ENCODE measurements at regions not wholly inside any gene's neighbourhood (a gene's known extent, or its start where the extent isn't known, plus 50 kb on each side); places are given as distances from the start of the nearest gene placed in this dataset.
"Not testable (repeated sequence)": the region's sequence is repeated elsewhere in the genome, so short reads cannot be mapped to it uniquely, and the experiment has no call there.

DNA sequence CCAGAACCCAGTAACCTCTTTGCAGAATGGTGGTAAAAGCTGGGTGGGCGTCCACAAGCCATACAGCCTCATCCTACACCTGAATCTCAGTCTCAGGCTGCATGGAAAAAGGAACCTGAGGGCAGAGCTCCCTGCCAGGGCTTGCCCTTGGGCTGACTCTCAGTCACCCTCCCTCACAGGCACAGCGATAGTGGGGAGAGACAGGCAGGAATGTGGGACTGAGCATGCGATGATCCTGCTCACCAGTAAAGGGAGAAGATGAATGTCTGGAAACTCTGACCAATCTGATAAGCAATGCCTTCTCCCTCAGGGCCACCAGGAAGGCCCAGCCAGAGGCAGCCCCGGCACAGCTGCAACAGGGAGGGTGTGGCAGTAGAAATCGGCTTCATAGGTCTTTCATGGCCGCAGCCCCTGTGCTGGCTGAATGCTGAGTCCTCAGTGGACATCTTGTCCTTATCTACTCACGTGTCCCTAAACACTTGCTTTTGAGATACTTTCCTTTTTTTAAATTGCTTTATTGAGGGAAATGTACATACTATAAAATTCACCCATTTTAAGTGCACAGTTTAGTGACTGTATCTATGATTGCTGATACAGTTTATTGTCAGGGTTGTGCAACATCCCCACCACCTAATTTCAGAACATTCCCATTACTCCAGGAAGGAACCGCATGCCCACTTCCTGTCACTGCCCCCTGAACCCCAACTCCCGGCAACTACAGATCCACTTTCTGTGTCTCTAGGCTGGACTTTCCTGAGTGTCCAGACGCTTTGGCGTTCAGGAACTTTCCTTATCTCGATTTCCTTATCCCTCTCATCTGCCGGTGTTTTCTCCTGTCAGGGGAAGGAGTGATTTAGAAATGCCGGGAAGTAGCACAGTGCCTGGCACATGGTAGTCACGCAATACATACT lies 258.1 kb downstream of the PCNX1 start:
- ATAC-seq (peak in 1 of 2 donors; percentile 18), DNase-seq (no peak)
- intact Hi-C loops (cut with DNase I) = no loop called here

DNA sequence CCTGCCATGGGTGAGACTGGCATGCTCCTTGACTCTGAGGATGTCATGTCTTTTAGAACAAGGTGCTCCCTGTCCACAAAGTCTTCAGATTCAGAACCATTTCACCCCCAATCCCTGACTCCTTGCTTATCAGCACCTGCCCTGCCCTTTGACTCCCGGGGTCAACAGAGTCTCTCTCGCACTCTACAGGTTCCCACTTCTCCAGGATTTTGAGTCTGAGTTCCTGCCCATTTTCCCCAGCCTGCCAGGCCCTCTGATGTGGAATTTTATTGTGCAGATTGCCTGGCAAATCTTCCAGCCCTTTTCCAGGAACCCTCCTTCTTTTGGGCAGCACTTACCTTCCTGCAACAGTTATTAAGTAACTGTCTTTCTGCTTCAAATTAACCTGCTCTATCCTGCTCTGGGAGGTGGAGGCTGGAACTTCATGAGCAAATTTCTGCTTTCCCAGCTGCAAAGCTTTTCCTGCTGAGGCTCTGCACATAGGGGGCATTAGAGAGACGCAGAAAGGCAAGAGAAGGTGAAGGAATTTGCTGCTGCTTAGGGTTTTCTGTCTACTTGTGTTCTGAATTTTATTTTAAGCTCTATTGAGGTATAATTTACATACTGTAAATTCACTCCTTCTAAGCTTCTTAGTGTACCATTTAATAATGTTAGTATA lies 259.1 kb downstream of the PCNX1 start:
- intact Hi-C loops (cut with DNase I) = no loop called here
- DNase-seq (no peak), ATAC-seq (peak in 1 of 2 donors; percentile 86)

DNA sequence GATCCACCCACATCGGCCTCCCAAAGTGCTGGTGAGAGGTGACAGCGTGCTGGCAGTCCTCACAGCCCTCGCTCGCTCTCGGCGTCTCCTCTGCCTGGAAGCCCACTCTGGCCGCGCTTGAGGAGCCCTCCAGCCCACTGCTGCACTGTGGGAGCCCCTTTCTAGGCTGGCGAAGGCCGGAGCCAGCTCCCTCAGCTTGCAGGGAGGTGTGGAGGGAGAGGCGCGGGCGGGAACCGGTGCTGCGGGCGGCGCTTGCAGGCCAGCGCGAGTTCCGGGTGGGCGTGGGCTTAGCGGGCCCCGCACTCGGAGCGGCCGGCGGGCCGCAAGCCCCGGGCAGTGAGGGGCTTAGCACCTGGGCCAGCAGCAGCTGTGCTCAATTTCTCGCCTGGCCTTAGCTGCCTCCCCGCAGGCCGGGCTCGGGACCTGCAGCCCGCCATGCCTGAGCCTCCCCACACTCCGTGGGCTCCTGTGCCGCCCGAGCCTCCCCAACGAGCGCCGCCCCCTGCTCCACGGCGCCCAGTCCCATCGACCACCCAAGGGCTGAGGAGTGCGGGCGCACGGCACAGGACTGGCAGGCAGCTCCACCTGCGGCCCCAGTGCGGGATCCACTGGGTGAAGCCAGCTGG lies 260.2 kb downstream of the PCNX1 start:
- intact Hi-C loops (cut with DNase I); ATAC-seq; DNase-seq: not testable (repeated sequence)

DNA sequence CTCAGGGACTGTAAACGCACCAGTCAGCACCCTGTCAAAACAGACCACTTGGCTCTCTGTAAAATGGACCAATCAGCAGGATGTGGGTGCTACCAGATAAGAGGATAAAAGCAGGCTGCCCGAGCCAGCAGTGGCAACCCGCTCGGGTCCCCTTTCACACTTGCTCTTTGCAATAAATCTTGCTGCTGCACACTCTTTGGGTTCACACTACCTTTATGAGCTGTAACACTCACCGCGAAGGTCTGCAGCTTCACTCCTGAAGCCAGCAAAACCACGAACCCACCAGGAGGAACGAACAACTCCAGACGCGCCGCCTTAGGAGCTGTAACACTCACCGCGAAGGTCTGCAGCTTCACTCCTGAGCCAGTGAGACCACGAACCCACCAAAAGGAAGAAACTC lies 260.9 kb downstream of the PCNX1 start:
- DNase-seq; ATAC-seq; intact Hi-C loops (cut with DNase I): not testable (repeated sequence)

DNA sequence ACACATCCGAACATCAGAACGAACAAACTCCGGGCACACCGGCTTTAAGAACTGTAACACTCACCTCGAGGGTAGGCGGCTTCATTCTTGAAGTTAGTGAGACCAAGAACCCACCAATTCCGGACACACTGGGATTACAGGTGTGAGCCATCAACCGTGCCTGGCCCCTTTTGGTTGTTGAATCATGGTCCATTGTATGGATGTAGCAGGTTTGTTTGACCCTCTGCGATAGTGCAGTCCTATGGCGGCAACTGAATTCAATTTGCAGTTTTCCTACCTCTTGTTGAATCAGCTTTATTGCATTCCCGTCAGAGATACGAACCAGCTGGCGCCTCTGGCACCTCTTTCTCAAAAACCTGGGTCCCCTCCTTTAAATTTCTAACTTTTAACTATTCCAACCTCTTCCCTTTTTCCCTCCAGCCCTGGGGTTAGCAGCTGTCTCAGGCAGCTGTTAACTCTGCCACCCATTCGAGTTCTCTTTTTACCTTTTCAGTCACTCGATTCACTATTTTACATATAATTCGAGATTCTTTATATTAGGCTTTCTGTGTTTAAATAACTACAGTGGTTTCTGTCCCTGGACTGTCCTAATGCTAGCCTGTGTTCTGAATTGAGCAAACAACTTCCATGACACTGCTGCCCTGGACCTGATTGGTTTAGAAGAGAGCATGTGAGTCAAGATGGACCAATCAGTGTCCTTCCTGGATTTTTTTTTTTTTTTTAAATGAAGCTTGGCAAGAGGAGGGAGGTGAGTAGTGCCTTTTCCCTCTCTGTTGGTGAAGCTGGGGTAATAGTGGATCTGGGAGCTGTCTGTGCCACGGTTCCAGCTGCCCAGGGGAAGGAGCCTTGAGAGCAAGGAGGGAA lies 261.5 kb downstream of the PCNX1 start:
- no peak for DNase-seq
- no peak for ATAC-seq
- intact Hi-C loops (cut with DNase I) = no loop called here

DNA sequence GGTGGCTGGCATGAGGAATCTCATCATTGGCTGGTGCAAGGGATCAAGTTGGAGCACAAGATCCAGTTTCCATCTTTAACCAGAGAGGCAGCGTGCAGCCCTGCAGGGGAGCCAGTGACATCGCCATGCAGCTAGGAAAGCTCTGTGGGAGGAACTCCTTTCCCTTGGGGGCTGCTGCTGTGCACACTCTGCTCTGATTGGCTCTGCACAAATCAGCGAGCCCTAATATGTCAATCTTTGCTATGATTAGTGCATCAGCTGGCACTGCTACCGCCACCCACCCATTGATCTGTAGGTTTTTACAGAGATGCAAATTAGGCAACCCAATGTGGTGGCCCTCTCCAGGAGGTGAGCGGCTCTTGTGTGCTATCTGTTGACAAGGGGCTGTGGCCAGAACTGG lies 262.6 kb downstream of the PCNX1 start:
- intact Hi-C loops (cut with DNase I) = no loop called here
- ATAC-seq (no peak), DNase-seq (no peak)

DNA sequence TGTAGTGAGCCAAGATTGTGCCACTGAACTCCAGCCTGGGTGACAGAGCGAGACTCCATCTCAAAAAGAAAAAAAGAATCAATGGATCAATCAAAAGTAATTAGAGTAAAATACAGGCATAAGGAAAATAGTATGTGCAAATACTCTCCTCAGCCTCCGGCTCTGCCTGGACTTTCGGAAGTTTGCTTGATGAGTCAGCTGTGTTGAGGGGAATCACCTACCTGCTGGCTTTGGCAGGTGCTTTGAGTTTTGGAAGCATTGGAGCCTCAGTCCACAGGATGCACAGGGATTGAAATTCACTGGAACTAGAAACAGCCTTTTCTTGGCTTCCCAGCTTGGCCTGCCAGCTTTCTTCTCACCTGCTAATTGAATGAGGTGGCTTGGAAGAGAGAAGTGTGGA lies 268.2 kb downstream of the PCNX1 start:
- ATAC-seq = peak in 1 of 2 donors; percentile 76
- intact Hi-C loops (cut with DNase I) = no loop called here
- no peak for DNase-seq

DNA sequence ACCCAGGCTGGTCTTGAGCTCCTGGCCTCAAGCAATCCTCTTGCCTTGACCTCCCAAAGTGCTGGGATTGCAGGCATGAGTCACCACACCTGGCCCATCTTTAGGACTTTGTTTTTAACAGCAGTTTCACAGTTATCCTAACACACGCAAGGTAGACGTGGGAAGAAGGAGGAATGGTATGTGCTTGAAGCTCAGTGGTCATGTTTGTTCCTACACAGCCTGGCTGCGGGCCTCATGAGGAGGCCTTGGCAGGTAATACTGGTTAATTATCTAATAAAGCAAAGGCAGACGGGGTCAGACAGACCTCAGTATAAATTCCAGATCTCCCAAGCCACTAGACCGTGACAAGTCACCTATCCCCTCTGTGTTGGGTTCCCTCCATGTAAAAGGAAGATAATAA lies 271.8 kb downstream of the PCNX1 start:
- DNase-seq (no peak), ATAC-seq (no peak)
- intact Hi-C loops (cut with DNase I) = no loop called here

DNA sequence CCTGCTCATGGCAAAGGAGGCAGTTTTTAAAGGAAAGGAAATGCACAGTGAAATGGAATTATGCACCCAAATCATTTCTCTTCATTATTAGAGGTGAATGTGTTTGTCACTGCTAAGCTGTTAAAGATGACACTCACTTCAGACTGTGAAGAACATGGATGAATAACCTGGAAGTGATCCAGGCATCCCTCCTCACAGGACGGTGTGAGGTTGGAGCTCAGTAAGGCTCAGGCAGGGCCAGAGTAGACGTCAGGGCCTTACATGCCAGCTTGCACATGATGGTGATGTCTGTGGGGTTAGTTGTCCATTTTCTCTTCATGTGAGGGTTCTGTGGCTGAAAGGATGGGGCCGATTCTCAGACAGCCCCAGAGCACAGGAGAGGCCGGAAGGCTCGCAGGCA lies 273.1 kb downstream of the PCNX1 start:
- intact Hi-C loops (cut with DNase I) = no loop called here
- peak in 1 of 2 donors; percentile 71 for ATAC-seq
- no peak for DNase-seq

DNA sequence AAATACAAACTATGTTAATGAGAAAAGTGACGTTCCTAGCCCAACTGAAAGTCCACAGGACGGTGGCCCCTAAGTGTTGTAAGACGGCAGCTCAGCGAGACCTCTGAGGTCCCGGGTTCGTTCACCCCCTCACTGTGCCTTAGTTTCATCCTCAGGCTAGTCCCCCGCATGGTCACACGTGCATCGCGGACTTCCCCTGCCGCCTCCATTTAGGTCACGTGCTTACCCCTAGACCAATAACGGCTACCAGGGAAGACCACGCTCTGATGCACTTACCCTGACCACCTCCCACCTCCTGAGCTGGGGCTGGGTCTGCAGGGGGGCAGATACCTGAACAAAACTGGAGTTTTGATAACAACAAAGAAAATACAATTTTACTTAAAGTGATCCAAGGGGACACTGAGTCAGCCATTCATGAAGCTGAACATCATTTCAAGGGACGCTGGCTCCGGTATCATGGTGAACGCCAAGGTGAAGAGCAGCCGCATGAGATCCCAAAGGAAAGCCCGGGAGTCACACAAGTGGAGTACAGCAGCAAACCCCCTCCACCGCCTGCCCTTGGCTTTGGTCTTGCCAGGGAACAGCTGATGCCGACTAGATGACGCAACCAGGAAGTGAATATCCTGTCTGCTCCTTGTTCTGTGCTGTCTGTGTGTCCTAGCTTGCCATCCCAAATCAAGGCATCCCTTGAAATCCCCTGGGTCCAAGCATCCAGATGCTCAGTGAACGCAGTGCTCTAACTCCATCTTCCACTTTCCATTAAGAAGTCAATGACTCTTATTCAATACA lies 274.1 kb downstream of the PCNX1 start:
- intact Hi-C loops (cut with DNase I) = no loop called here
- DNase-seq = no peak
- ATAC-seq = no peak

DNA sequence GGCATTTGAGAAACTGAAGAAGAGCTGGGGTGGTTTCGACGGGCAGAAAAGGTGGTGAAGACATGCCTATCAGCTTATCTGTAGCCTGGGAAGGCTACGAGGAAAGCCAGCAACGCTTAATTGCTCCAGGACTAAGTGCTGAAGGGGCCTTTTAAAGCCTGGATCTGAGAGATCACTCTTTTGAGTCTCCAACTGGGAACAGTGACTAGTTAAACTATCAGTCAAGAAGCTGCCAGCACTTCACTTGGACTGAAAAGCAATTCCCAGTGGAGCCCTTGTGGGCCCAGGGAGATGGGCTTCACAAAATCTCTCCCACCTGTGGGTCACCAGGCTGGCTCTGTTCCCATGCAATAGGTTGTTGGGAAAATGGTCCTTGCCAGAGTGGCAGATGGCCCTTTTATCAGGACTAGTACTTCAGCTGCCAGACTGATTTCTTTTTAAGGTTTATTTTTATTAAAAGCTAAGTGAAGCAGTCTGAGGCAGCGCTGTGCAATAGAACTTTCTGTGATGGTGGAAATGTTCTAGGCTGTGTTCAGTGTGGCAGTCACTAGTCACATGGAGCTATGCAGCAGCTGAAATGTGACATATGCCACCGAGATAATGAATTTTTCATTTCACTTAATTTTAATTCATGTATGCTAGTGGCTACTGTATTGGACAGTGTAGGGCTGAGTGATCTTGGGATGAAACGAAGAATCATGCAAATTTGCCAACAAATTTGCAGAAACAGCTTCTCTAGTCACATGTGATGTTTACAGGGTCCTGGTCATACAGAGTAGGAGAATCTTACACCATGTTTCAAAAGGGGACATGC lies 276.8 kb downstream of the PCNX1 start:
- no peak for ATAC-seq
- DNase-seq = no peak
- intact Hi-C loops (cut with DNase I) = no loop called here

DNA sequence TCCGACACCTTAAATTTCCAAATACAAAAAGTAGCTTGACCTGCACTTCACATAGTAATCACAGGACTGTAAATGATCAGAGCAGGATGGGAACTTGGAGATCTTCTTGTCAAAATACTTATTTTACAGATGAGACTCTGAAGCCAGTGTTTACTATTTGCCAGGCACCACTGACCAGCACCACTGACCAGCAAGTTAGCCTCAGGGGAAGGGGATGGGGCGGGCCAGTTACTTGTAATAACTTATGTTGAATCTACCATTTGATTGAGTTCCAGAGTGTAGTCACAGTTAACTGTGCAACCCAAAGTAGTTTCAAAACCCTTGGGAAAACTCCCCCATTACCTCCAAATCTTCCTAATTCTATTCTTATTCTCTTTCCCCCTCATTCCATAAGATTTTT lies 278.4 kb downstream of the PCNX1 start:
- intact Hi-C loops (cut with DNase I) = no loop called here
- ATAC-seq (no peak), DNase-seq (no peak)

DNA sequence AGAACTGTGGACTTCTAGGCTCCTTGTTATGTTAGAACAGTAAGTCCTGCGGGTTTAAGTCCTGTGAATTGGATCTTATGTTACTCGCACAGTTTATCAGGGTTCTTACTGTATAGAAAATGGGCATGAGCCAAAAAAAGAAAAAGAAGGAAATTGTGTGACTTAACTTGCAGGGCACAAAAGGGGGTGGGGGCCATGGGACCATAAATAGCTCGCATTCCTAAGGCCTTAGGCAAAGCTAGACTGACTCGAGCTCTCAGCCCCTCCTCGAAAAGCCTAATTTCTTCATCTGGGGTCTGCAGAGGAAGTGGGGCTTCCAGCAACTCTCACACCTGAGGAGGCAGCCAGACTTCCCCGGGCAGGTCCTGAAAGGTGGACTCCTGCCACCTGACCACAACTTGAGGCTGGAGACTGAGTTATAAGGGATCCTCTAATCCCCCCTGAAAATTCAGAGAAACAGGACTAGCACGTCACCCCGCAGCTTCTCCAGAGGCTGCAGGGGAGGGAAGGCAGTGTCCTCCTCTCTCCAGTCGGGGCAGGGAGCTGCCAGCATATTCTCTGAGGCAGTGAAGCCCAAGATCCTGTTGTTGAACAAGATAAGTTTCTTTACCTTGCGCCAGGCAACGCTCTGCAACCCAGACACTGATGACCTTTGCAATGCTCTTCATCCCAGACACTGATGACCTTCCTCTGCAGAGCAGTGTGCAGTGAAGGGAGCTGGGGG lies 280.5 kb downstream of the PCNX1 start:
- DNase-seq = no peak
- intact Hi-C loops (cut with DNase I) = no loop called here
- no peak for ATAC-seq

DNA sequence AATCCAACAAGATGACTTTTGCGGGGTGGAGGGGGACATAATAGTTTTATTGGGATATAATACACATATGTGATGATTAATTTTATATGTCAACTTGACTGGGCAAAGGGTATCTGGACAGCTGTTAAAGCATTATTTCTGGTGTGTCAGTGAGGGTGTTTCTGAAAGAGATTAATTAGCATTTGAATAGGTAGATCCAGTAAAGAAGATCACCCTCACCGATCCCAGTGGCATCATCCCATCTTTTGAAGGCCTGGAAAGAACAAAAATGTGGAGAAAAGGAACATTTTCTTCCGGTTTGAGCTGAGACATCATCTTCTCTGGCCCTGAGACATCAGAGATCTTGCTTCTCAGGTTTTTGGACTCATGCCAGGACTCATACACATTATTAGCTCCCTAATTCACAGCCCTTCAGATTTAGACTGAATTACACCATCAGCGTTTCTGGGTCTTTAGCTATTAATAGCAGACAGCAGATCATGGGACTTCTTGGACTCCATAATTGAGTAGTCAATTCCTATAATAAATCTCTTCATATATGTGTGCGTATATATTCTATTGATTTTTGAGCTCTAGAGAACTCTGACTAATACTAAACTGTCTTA lies 283.6 kb downstream of the PCNX1 start:
- ATAC-seq = no peak
- no peak for DNase-seq
- intact Hi-C loops (cut with DNase I) = no loop called here

DNA sequence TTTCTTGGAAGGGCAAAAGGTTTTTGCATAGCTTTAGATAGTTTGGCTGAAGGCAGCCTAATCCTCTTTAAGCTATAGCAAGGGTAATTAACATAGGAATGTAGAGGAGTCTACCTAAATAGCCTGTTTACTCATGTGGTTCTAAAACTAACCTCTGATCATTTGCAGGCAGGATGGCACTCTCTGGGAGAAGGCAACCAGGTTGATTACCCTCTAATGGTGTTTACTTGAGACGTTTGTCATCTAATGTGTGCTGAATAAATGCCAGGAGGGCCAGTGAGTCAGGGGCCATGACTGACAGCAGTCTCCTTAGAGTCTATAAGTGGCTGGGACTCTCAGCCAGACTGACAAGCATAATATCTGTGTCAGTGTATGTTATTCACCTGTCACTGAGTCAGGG lies 286.4 kb downstream of the PCNX1 start:
- no peak for ATAC-seq
- DNase-seq = no peak
- intact Hi-C loops (cut with DNase I) = no loop called here

DNA sequence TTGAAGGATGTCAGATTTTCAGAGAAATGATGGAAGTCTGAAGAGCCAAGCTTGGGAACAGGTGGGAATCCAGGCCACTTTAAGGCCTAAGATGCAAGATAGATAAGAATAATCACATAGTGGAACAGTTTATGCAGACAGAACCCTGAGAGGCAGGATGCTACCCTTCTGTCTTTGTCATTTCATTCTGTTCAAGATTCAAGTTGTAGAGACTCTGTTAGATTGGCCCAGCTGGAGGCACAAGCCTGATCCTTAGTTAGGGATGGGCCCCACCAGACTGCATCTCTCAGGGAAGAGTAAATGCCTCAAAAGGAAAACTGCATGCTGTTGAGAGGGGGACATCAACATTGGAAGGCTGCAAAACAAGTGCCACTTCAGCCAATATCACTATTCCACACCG lies 287.0 kb downstream of the PCNX1 start:
- intact Hi-C loops (cut with DNase I) = no loop called here
- ATAC-seq (no peak), DNase-seq (no peak)

DNA sequence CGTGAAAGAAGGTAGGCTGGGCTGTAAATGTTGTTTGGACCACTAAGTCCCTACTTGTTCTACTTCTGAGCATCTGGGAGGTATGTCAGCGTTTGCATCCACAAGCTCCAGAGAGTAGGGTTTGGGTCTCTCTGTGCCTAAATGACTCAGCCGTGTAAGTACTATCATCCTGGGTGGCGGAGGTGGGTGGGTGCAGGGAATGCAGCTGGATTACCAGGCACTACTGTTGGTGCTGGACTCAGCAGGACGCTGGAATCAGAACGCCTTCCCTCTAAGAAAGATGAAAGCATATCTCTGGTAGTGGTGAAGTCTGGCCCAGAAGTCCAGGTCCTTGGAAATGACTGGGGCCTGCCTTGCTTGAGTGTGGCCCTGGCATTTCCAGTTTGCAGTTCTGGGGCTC lies 289.7 kb downstream of the PCNX1 start:
- intact Hi-C loops (cut with DNase I) = no loop called here
- DNase-seq (no peak), ATAC-seq (no peak)

All from left cardiac atrium (tissue), 4 donors.